ENCODE measurements at regions not wholly inside any gene's neighbourhood (a gene's known extent, or its start where the extent isn't known, plus 50 kb on each side); places are given as distances from the start of the nearest gene placed in this dataset.

- Histone ChIP-seq H3K36me3 (ENCODE audit: insufficient read depth, low read length) (no peaks in the 10 kb centered on the region), H3K4me1 (ENCODE audit: insufficient read depth, low read length) (peaks cover 4% of the 10 kb centered on the region), H3K9ac (ENCODE audit: low read length) (no peak overlapping the region), H3K9me3 (ENCODE audit: low read length) (no peaks in the 10 kb centered on the region), H3K27me3 (ENCODE audit: control insufficient read depth in 1 of 2, insufficient read depth in 2 of 2, low read length in 2 of 2) (no peaks in the 10 kb centered on the region), H3K27ac (ENCODE audit: low read depth, low read length) (no peak overlapping the region), H3K4me3 (ENCODE audit: low read depth in 1 of 2, low read length in 2 of 2) (no peak overlapping the region)
Observed at GRCh38 chr2:10987439-10987838, 75.7 kb downstream of the KCNF1 start.

GRCh38 chr2:10987861-10988260 is 76.1 kb downstream of the KCNF1 start:
- Histone ChIP-seq H3K36me3 (ENCODE audit: insufficient read depth, low read length) (no peaks in the 10 kb centered on the region), H3K27ac (ENCODE audit: low read depth, low read length) (no peak overlapping the region), H3K27me3 (ENCODE audit: control insufficient read depth in 1 of 2, insufficient read depth in 2 of 2, low read length in 2 of 2) (no peaks in the 10 kb centered on the region), H3K4me3 (ENCODE audit: low read depth in 1 of 2, low read length in 2 of 2) (no peak overlapping the region), H3K9ac (ENCODE audit: low read length) (no peak overlapping the region), H3K9me3 (ENCODE audit: low read length) (no peaks in the 10 kb centered on the region), H3K4me1 (ENCODE audit: insufficient read depth, low read length) (peaks cover 6% of the 10 kb centered on the region)

GRCh38 chr2:10989151-10989550 is 77.4 kb downstream of the KCNF1 start:
- Histone ChIP-seq H3K9me3 (ENCODE audit: low read length) (no peaks in the 10 kb centered on the region), H3K27ac (ENCODE audit: low read depth, low read length) (no peak overlapping the region), H3K36me3 (ENCODE audit: insufficient read depth, low read length) (no peaks in the 10 kb centered on the region), H3K4me3 (ENCODE audit: low read depth in 1 of 2, low read length in 2 of 2) (no peak overlapping the region), H3K9ac (ENCODE audit: low read length) (no peak overlapping the region), H3K27me3 (ENCODE audit: control insufficient read depth in 1 of 2, insufficient read depth in 2 of 2, low read length in 2 of 2) (no peaks in the 10 kb centered on the region), H3K4me1 (ENCODE audit: insufficient read depth, low read length) (peaks cover 9% of the 10 kb centered on the region)

- H3K27me3 ChIP-seq (ENCODE audit: control insufficient read depth in 1 of 2, insufficient read depth in 2 of 2, low read length in 2 of 2) = no peaks in the 10 kb centered on the region
- no peaks in the 10 kb centered on the region for H3K9me3 ChIP-seq (ENCODE audit: low read length)
- no peaks in the 10 kb centered on the region for H3K36me3 ChIP-seq (ENCODE audit: insufficient read depth, low read length)
- no peak overlapping the region for H3K9ac ChIP-seq (ENCODE audit: low read length)
- H3K4me3 ChIP-seq (ENCODE audit: low read depth in 1 of 2, low read length in 2 of 2) = no peak overlapping the region
- peaks cover 9% of the 10 kb centered on the region for H3K4me1 ChIP-seq (ENCODE audit: insufficient read depth, low read length)
- no peak overlapping the region for H3K27ac ChIP-seq (ENCODE audit: low read depth, low read length)
Observed at GRCh38 chr2:10989782-10990181, 78.0 kb downstream of the KCNF1 start.

- Histone ChIP-seq H3K27me3 (ENCODE audit: control insufficient read depth in 1 of 2, insufficient read depth in 2 of 2, low read length in 2 of 2) (no peaks in the 10 kb centered on the region), H3K9ac (ENCODE audit: low read length) (no peak overlapping the region), H3K4me1 (ENCODE audit: insufficient read depth, low read length) (peaks cover 9% of the 10 kb centered on the region), H3K27ac (ENCODE audit: low read depth, low read length) (no peak overlapping the region), H3K36me3 (ENCODE audit: insufficient read depth, low read length) (no peaks in the 10 kb centered on the region), H3K9me3 (ENCODE audit: low read length) (no peaks in the 10 kb centered on the region), H3K4me3 (ENCODE audit: low read depth in 1 of 2, low read length in 2 of 2) (no peak overlapping the region)
Observed at GRCh38 chr2:10990561-10991111, 78.9 kb downstream of the KCNF1 start.

GRCh38 chr2:10992023-10992791 is 80.5 kb downstream of the KCNF1 start:
- Histone ChIP-seq H3K9ac (ENCODE audit: low read length) (no peak overlapping the region), H3K4me3 (ENCODE audit: low read depth in 1 of 2, low read length in 2 of 2) (no peak overlapping the region), H3K27me3 (ENCODE audit: control insufficient read depth in 1 of 2, insufficient read depth in 2 of 2, low read length in 2 of 2) (no peaks in the 10 kb centered on the region), H3K4me1 (ENCODE audit: insufficient read depth, low read length) (peaks cover 9% of the 10 kb centered on the region), H3K9me3 (ENCODE audit: low read length) (no peaks in the 10 kb centered on the region), H3K27ac (ENCODE audit: low read depth, low read length) (no peak overlapping the region), H3K36me3 (ENCODE audit: insufficient read depth, low read length) (no peaks in the 10 kb centered on the region)

- Histone ChIP-seq H3K9ac (ENCODE audit: low read length) (no peak overlapping the region), H3K4me3 (ENCODE audit: low read depth in 1 of 2, low read length in 2 of 2) (no peak overlapping the region), H3K9me3 (ENCODE audit: low read length) (no peaks in the 10 kb centered on the region), H3K36me3 (ENCODE audit: insufficient read depth, low read length) (no peaks in the 10 kb centered on the region), H3K27ac (ENCODE audit: low read depth, low read length) (no peak overlapping the region), H3K4me1 (ENCODE audit: insufficient read depth, low read length) (peaks cover 9% of the 10 kb centered on the region), H3K27me3 (ENCODE audit: control insufficient read depth in 1 of 2, insufficient read depth in 2 of 2, low read length in 2 of 2) (no peaks in the 10 kb centered on the region)
Observed at GRCh38 chr2:10993001-10993481, 81.3 kb downstream of the KCNF1 start.

GRCh38 chr2:10995366-10995970 is 83.7 kb downstream of the KCNF1 start:
- Histone ChIP-seq H3K4me1 (ENCODE audit: insufficient read depth, low read length) (peaks cover 9% of the 10 kb centered on the region), H3K27ac (ENCODE audit: low read depth, low read length) (no peak overlapping the region), H3K4me3 (ENCODE audit: low read depth in 1 of 2, low read length in 2 of 2) (no peak overlapping the region), H3K27me3 (ENCODE audit: control insufficient read depth in 1 of 2, insufficient read depth in 2 of 2, low read length in 2 of 2) (no peaks in the 10 kb centered on the region), H3K9ac (ENCODE audit: low read length) (no peak overlapping the region), H3K9me3 (ENCODE audit: low read length) (no peaks in the 10 kb centered on the region), H3K36me3 (ENCODE audit: insufficient read depth, low read length) (no peaks in the 10 kb centered on the region)

- Histone ChIP-seq H3K9ac (ENCODE audit: low read length) (no peak overlapping the region), H3K9me3 (ENCODE audit: low read length) (no peaks in the 10 kb centered on the region), H3K27ac (ENCODE audit: low read depth, low read length) (no peak overlapping the region), H3K4me3 (ENCODE audit: low read depth in 1 of 2, low read length in 2 of 2) (no peak overlapping the region), H3K27me3 (ENCODE audit: control insufficient read depth in 1 of 2, insufficient read depth in 2 of 2, low read length in 2 of 2) (no peaks in the 10 kb centered on the region), H3K36me3 (ENCODE audit: insufficient read depth, low read length) (no peaks in the 10 kb centered on the region), H3K4me1 (ENCODE audit: insufficient read depth, low read length) (no peaks in the 10 kb centered on the region)
Observed at GRCh38 chr2:11004199-11004598, 92.5 kb downstream of the KCNF1 start.

- Histone ChIP-seq H3K4me1 (ENCODE audit: insufficient read depth, low read length) (no peaks in the 10 kb centered on the region), H3K27ac (ENCODE audit: low read depth, low read length) (no peak overlapping the region), H3K36me3 (ENCODE audit: insufficient read depth, low read length) (no peaks in the 10 kb centered on the region), H3K27me3 (ENCODE audit: control insufficient read depth in 1 of 2, insufficient read depth in 2 of 2, low read length in 2 of 2) (no peaks in the 10 kb centered on the region), H3K4me3 (ENCODE audit: low read depth in 1 of 2, low read length in 2 of 2) (no peak overlapping the region), H3K9me3 (ENCODE audit: low read length) (no peaks in the 10 kb centered on the region), H3K9ac (ENCODE audit: low read length) (no peak overlapping the region)
Observed at GRCh38 chr2:11005032-11005431, 93.3 kb downstream of the KCNF1 start.

GRCh38 chr2:11006191-11006590 is 94.5 kb downstream of the KCNF1 start:
- Histone ChIP-seq H3K4me3 (ENCODE audit: low read depth in 1 of 2, low read length in 2 of 2) (no peak overlapping the region), H3K4me1 (ENCODE audit: insufficient read depth, low read length) (no peaks in the 10 kb centered on the region), H3K27ac (ENCODE audit: low read depth, low read length) (no peak overlapping the region), H3K27me3 (ENCODE audit: control insufficient read depth in 1 of 2, insufficient read depth in 2 of 2, low read length in 2 of 2) (no peaks in the 10 kb centered on the region), H3K9me3 (ENCODE audit: low read length) (no peaks in the 10 kb centered on the region), H3K36me3 (ENCODE audit: insufficient read depth, low read length) (no peaks in the 10 kb centered on the region), H3K9ac (ENCODE audit: low read length) (no peak overlapping the region)

Measured in muscle layer of colon (tissue), 2 donors.